GM19193 (cell line): ENCODE measurements at regions not wholly inside any gene's neighbourhood (a gene's known extent, or its start where the extent isn't known, plus 50 kb on each side); places are given as distances from the start of the nearest gene placed in this dataset.

Source experiments
- POLR2A ChIP-seq: IDR thresholded peaks from 4 replicates; pipeline ENCODE4 v1.6.1; 2011; ENCODE audit not compliant: insufficient read depth, insufficient read length; ENCODE audit errors: extremely low read depth

- no peak for TF ChIP-seq POLR2A
Measured at GRCh38 chr11:42021911-42022310, 562.5 kb upstream of the LRRC4C start.

- no peak for TF ChIP-seq POLR2A
Measured at GRCh38 chr11:42023267-42023666, 563.8 kb upstream of the LRRC4C start.

- TF ChIP-seq POLR2A: no peak
Measured at GRCh38 chr11:42025121-42025803, 565.8 kb upstream of the LRRC4C start.

- TF ChIP-seq POLR2A: no peak
Measured at GRCh38 chr11:42034826-42035225, 575.4 kb upstream of the LRRC4C start.

GRCh38 chr11:42036201-42036600, 576.7 kb upstream of the LRRC4C start:
- TF ChIP-seq POLR2A: no peak

GRCh38 chr11:42043312-42043711, 583.9 kb upstream of the LRRC4C start:
- no peak for TF ChIP-seq POLR2A

GRCh38 chr11:42047637-42048555, 588.4 kb upstream of the LRRC4C start:
- no peak for TF ChIP-seq POLR2A

- no peak for TF ChIP-seq POLR2A
Measured at GRCh38 chr11:42049186-42049585, 589.7 kb upstream of the LRRC4C start.

- no peak for TF ChIP-seq POLR2A
Measured at GRCh38 chr11:42049650-42050049, 590.2 kb upstream of the LRRC4C start.

- TF ChIP-seq POLR2A: no peak
Measured at GRCh38 chr11:42054351-42054900, 595.0 kb upstream of the LRRC4C start.

- no peak for TF ChIP-seq POLR2A
Measured at GRCh38 chr11:42055606-42056005, 596.2 kb upstream of the LRRC4C start.

- TF ChIP-seq POLR2A: no peak
Measured at GRCh38 chr11:42058794-42059193, 599.3 kb upstream of the LRRC4C start.

- TF ChIP-seq POLR2A: no peak
Measured at GRCh38 chr11:42065199-42065598, 605.7 kb upstream of the LRRC4C start.

- TF ChIP-seq POLR2A: no peak
Measured at GRCh38 chr11:42066113-42066512, 606.7 kb upstream of the LRRC4C start.

GRCh38 chr11:42074306-42074705, 614.9 kb upstream of the LRRC4C start:
- TF ChIP-seq POLR2A: no peak

- TF ChIP-seq POLR2A: no peak
Measured at GRCh38 chr11:42075180-42075579, 615.7 kb upstream of the LRRC4C start.
